RWPE1 (cell line): ENCODE measurements at regions not wholly inside any gene's neighbourhood (a gene's known extent, or its start where the extent isn't known, plus 50 kb on each side); places are given as distances from the start of the nearest gene placed in this dataset.

Experiments
- CTCF ChIA-PET: fragments of 350-600 bp; sonication (Branson Sonifier 250); formaldehyde crosslinking; extraction: SDS; loops from one replicate; lab custom pipeline; 2021; lab: Yijun Ruan, JAX
- POLR2A ChIA-PET: fragments of 400-600 bp; formaldehyde crosslinking; extraction: SDS; loops from one replicate; lab custom pipeline; 2020; ENCODE audit warnings: antibody characterized with exemption; ENCODE audit not compliant: low non-redundant PET; lab: Yijun Ruan, JAX
- DNase-seq: peaks from one replicate; pipeline ENCODE4 v3.0.0; 2012; ENCODE audit warnings: low spot score
- H3K27ac ChIP-seq: fragments of 450-650 bp; 2 replicates; pipeline ENCODE4 v1.5.1; 2017
- TF ChIP-seq, protein P1 (sequence below): fragments of 450-650 bp; conservative IDR thresholded peaks from 2 replicates; pipeline ENCODE4 v1.5.1; 2017; ENCODE audit warnings: low read depth, mild to moderate bottlenecking

GRCh38 chr12:92337128-92337527 is 191.5 kb upstream of the BTG1 start:
- TF ChIP-seq, protein P1, sequence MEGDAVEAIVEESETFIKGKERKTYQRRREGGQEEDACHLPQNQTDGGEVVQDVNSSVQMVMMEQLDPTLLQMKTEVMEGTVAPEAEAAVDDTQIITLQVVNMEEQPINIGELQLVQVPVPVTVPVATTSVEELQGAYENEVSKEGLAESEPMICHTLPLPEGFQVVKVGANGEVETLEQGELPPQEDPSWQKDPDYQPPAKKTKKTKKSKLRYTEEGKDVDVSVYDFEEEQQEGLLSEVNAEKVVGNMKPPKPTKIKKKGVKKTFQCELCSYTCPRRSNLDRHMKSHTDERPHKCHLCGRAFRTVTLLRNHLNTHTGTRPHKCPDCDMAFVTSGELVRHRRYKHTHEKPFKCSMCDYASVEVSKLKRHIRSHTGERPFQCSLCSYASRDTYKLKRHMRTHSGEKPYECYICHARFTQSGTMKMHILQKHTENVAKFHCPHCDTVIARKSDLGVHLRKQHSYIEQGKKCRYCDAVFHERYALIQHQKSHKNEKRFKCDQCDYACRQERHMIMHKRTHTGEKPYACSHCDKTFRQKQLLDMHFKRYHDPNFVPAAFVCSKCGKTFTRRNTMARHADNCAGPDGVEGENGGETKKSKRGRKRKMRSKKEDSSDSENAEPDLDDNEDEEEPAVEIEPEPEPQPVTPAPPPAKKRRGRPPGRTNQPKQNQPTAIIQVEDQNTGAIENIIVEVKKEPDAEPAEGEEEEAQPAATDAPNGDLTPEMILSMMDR, result no peak
- POLR2A ChIA-PET, result no interaction called here
- no peak overlapping the region for H3K27ac ChIP-seq
- DNase-seq, result no peak
- CTCF ChIA-PET, result interaction anchor here (0.6 kb wide), 1 partner anchor 310 kb away, joined by 8 read pairs; no protein-coding TSS in a partner anchor

DNA sequence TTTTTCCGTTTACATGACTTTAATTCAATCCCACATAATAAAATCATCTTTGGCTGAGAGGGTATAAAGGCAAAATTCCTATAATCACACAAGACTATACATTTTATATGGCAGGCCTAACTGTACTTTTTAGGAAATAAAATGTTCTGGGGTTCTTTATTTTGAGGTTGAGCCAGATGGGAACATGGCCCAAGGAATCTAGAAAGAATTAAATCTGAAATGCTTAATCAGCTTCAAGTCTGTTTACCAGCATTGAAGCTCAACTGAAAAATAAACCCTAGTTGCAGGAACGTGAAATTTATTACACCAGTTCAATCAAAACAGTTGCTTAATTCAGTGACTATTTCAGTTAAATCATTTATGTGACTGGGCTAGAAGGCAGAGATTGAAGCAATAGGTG is 191.0 kb upstream of the BTG1 start:
- H3K27ac ChIP-seq, result no peak overlapping the region
- no peak for DNase-seq
- CTCF ChIA-PET, result no interaction called here
- TF ChIP-seq, protein P1, result no peak
- POLR2A ChIA-PET, result no interaction called here

GRCh38 chr12:92335831-92336230 is 190.2 kb upstream of the BTG1 start:
- ChIA-PET POLR2A (no interaction called here), CTCF (interaction anchor here (0.8 kb wide), 1 partner anchor 839 kb away, joined by 4 read pairs; no protein-coding TSS in a partner anchor)
- TF ChIP-seq, protein P1, result no peak
- no peak overlapping the region for H3K27ac ChIP-seq
- DNase-seq, result no peak

- TF ChIP-seq, protein P1, result no peak
- DNase-seq, result no peak
- POLR2A ChIA-PET, result no interaction called here
- H3K27ac ChIP-seq, result no peak overlapping the region
- CTCF ChIA-PET, result interaction anchor here (0.7 kb wide), 1 partner anchor 80 kb away, joined by 3 read pairs; no protein-coding TSS in a partner anchor
Measured at GRCh38 chr12:92334552-92334951, 188.9 kb upstream of the BTG1 start.

DNA sequence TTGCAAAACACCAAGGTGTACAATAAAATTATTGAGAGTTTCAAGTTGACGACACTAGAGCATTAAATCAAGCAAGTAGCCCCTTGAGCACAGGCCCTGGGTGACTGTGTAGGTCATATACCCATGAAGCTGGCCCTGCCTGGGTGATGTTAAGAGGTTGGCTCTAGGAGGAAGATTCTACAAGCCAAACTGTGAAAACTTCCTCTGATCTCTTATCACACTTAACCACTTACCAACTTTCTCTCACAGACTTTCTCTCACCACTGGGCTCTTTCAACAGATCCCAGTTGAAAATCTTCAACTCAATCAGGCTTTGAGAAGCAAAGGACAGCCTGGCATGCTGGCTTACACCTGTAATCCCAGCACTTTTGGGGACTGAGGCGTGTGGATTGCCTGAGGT is 186.9 kb upstream of the BTG1 start:
- TF ChIP-seq, protein P1, result no peak
- CTCF ChIA-PET, result interaction anchor here (0.6 kb wide), 1 partner anchor 27 kb away, joined by 3 read pairs; no protein-coding TSS in a partner anchor
- H3K27ac ChIP-seq, result no peak overlapping the region
- POLR2A ChIA-PET, result no interaction called here
- no peak for DNase-seq

GRCh38 chr12:92331383-92331782 is 185.7 kb upstream of the BTG1 start:
- CTCF ChIA-PET, result interaction anchor here (0.6 to 0.7 kb wide), 2 partner anchors 238 to 445 kb away, joined by 3 to 4 read pairs; no protein-coding TSS in a partner anchor

More at GRCh38 chr12:92331383-92331782, 185.7 kb upstream of the BTG1 start:
- DNase-seq, result no peak
- POLR2A ChIA-PET, result no interaction called here
- TF ChIP-seq, protein P1, result no peak
- no peak overlapping the region for H3K27ac ChIP-seq
